HG02981 (cell line): ENCODE measurements at regions not wholly inside any gene's neighbourhood (a gene's known extent, or its start where the extent isn't known, plus 50 kb on each side); places are given as distances from the start of the nearest gene placed in this dataset.
"Not testable (repeated sequence)": the region's sequence is repeated elsewhere in the genome, so short reads cannot be mapped to it uniquely, and the experiment has no call there.

Experiments
- ATAC-seq: cut with Tn5 transposase; IDR thresholded peaks from one replicate; pipeline ENCODE4 v1.9.1; 2021; ENCODE audit warnings: mild to moderate bottlenecking, moderate library complexity; ENCODE audit not compliant: unreplicated experiment

DNA sequence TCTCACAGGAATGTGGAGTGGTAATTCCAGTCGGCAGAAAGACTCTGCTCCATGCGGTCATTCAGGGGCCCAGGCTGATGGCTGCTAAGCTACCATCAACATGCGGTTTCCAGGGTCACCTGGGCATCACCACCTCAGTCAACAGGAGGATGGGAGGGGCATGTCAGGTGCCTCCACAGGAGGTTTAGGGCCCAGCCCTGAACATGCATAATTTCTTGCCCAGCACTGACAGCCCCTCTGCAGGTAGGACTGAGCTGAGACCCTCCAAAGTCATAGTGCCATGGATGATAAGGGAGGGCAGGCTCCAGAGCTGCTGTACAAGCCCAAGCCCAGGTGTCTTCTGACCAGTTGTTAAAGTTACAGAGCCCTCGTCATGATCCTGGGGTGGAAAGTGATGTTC lies 244.0 kb upstream of the SFSWAP start:
- no peak for ATAC-seq

DNA sequence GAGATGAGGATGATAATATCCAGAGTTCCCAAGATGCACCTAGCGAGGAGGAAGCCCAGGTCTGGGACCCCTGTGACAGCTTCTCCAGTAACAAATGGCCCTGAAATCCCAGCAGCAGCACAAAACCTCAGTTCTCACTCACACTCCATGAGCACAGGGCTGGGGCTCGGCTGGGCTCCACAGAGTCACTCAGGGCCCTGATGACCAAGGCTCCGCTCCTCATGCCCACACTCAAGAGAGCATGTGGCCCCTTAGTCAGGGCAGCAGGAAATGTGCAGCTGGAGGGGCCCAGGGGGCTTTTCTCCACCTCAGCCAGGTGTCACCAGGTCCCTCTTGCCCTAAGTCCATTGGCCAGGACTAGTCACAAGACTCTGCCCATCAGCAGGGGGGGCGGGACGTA lies 242.7 kb upstream of the SFSWAP start:
- no peak for ATAC-seq

DNA sequence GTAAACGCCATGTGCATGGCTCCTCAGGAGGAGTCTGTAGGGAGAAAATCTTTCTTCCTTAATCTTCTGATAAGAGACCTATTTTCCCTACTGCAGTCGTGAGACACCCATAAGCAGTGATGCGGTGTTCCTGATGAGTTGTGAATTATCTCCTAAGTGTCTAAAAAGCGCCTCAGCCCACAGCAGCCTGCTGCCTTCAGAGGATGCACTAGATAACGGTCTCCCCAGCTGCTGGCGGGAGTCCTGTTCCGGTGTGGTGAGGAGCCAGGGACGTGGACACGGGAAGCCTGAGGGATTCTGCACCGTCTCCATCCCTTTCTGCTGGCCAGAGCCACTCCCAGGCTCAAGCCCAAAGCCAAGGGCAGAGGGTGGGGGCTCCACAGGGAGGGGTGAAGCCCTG lies 240.9 kb upstream of the SFSWAP start:
- not testable (repeated sequence) for ATAC-seq

DNA sequence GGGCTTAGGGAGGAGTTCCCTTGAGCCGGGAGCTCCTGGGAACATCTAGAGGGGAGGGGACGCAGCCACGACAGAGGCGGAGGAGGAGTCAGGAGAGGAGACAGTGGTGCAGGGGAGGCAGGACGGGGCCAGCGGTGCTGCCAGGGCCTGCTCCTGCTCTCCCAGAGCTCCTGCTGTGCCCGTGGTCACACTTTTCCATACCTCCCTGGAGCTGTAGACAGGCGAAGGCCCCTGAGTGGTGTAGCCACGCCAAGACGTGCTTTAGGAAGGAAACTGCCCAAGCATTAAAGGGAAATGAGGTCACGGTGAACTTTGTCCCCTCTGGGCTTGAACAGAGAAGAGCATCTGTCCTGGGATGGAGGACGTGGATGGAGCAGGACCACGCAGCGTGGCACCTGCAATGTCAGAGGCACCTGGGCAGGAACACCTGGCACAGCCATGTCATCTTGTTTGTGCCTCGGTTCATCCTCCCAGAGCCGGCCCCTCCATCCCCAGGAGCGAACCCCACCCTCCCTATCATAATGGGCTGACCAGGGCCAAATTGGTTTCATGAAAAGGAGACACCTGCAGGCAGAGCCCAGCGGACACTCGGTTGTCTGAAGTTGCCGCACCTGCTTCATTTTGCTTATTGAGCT lies 239.5 kb upstream of the SFSWAP start:
- no peak for ATAC-seq

DNA sequence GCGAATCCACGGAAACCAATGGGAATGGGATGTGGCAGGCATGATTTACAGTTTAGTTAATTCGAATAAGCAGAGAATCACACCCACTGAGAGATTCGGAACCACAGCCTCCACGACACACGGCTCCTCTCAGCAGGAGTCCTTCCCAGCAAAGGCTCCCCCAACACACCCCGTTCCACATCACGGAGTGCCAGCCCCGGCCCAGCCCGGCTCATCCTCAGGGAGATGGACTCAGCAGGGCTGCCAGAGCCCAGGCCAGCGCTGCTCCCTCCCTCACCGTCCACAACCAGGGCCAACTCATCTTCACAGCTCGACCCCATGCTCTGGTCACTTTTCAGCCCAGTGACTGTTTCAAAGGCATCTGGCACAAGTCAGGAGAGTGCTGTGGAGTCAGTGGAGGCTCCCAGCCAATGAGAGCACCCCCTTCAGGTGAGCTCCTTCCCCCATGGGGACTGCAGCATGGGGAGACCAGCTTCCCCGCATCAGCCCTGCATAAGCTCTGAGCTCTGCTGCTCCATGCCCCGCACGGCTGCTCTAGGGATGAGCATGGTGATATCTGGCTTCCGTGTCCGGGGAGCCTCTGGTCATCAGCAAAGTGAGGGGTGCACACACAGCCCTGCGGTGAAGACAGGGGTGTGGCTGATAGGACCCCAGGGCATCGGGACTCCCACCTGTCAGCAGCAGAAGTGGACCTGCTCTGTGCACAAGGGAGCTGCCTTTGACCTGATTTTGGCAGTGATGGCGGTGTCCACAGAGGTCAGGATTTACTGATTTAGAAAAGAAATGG lies 238.8 kb upstream of the SFSWAP start:
- no peak for ATAC-seq

DNA sequence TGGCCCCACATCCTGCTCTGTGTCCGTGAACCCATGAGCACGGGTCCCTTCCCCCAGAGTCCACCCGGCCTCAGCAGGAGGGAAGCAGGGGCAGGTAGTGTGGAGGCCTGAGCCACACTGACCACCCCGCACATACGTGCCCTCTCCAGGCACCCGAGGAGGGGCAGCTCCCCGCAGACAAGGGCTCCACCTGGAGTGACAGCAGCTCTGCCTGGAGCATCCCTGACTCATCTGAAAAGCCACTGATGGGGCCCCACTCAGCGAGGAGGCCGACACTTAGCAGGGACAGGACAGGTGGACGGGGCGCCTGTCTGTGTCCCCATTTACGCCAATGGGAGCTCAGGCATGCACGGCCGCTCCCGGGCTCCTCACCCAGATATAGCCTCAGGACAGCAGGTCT lies 237.6 kb upstream of the SFSWAP start:
- ATAC-seq, result no peak

DNA sequence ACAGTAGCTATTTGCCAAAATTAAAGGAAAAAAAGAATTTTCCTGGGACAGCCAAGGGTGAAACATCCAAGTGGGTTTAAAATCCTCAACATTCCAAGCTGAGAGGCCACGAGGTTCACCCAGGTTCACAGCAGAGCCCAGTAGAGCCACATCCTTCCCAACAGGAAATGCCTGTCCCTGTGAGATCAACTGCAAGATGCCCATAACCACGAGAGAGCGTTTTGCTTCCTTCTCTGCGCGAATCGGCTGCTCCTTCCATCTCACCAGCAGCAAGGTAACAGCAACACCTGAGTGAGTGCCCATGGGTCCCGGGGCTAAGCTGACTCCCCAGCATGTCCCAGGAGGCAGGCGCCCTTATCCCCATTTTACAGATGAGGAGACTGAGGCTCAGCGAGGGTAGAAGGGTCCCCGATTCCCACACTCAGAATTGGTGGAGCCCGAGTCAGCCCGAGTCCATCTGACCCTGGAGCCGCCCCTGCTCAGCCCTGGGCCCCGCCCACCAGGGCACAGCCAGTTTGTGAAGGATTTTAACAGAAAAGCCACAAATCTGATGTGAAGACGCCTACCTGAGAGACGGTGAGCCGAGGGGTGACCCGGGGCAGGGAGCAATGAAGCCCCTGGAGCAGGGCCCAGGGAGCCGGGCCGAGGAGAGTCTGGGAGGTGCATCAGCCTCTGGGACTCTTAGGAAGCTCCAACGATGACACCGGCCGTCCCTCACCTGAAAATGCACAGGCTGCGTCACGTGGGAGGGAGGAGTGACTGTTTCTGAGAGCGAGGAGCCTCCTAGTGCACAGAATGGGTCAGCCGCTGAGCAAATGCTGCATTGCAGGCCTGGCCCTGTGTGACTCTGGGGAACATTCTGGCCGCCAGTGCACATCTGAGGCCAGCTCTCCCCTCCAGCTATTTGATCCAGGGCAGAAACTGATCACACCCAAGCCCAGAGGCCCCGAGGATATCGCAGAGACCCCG lies 236.9 kb upstream of the SFSWAP start:
- no peak for ATAC-seq

DNA sequence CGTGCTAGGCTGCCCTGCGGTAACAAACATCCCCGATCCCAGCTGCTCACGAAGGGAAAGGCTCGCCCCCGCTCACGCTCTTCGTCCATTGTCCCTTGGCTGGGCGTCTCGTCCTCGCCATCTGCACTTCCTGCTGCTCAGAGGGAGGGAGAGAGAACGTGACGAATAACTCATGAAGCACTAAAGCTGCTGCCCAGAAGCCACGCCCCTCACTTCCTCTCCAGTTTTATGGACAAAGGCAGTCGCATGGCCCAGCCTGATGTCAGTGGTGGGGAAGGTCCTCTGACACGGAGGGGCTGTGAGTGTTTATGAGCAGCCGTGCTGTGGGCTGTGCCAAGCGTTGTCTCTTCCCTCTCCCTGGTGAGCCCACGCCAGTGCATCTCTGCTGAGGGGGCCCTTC lies 235.9 kb upstream of the SFSWAP start:
- ATAC-seq, result not testable (repeated sequence)

DNA sequence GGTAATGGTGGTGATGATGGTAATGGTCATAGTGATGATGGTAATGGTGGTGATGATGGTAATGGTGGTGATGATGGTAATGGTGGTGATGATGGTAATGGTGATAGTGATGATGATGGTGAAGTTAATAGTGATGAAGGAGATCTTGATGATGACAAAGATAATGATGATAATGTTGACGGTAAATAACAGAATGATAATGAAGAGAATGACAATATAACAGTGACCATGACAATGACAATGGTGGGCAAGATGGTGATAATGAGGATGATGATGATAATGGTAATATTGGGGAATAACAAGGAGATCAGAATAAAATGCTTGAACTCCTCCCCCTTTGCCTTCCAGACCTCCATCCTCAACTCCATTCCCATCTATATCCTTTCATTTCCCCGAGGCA lies 233.3 kb upstream of the SFSWAP start:
- no peak for ATAC-seq

DNA sequence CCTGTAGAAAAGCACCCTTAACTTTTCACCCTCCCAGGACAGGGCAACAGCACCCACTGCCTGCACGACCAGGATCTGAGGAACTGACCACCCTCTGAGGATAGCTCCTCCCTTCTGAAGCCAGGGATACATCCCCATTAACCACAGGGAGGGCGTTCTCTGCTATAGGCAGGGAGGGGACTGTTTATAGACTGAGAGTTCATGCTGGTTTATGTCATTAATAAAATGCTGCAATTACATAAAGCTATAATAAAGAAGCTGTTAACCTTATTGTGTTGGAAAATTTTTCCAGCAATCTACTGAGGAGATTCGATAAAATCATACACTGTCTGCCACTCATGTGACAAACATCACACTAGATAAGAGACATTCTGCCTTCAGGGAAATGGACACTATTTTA lies 232.4 kb upstream of the SFSWAP start:
- no peak for ATAC-seq

DNA sequence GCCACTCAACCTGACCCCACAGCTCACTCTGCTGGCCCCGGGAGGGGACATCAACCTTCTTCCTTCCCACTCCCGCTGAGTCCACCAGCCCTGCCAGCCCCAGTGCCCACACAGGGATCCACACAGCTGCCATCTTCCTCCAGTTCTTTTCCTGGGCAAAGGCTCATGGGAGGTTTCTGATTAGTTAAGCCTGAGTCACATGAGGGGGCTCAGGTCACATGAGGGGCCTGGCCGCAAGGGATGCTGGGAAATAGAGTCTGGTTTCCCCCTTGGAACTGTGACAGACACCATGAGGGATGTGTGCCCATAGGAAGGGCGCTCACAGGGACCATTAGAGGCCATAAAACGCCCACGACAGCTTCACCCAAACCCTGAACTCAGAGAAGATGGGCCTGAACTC lies 228.7 kb upstream of the SFSWAP start:
- no peak for ATAC-seq

DNA sequence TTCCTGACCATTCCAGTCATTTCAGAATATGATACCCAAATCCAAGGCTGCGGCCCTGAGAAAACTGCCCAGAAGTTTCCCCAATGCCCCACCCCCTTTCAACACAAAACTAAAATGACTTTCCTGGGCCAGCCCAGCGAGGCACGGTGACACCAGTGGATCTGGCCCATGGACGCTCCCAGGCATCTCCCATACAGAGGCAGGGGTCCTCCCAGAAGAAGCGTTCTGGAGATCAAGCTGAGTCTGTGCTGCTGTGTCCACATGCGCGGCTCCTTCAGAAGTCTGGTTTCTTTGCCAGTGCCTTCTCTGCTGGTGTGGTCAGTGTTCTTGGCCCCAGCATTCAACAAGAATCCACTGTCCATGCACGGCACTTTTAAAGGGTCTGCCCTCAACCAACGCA lies 228.2 kb upstream of the SFSWAP start:
- no peak for ATAC-seq

DNA sequence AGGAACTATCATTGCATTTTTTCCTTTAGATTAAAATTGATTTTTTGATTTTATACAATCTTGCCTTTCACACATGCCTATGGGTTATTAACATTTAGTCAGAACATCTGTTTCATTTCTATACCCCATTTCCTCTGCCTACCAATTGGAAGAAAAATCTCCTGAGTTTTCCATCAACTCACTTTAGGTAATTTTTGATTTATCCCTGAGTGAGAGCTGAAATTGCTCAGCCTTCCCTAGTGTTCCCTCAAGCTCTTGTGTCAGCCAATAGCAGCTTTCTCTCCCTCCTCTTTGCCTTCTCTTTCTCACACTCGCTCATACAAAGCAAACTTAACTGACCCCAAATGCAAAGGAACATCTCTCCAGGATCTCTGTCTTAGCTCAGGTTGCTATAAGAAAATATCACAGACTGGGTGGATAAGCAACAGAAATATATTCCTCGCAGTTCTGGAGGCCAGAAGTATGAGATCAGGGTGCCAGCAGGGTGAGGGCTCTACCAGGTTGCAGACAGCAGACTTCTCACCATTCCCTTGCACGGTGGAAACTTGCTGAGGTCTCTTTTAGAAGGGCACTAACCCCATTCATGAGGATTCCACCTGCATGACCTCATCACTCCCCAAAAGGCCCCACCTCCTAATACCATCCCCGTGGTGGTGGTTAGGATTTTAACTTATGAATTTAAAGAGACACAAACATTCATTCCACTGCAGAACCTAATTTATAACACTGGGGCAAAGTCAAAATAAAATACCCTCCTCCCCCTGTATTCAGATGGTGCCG lies 224.2 kb upstream of the SFSWAP start:
- no peak for ATAC-seq

DNA sequence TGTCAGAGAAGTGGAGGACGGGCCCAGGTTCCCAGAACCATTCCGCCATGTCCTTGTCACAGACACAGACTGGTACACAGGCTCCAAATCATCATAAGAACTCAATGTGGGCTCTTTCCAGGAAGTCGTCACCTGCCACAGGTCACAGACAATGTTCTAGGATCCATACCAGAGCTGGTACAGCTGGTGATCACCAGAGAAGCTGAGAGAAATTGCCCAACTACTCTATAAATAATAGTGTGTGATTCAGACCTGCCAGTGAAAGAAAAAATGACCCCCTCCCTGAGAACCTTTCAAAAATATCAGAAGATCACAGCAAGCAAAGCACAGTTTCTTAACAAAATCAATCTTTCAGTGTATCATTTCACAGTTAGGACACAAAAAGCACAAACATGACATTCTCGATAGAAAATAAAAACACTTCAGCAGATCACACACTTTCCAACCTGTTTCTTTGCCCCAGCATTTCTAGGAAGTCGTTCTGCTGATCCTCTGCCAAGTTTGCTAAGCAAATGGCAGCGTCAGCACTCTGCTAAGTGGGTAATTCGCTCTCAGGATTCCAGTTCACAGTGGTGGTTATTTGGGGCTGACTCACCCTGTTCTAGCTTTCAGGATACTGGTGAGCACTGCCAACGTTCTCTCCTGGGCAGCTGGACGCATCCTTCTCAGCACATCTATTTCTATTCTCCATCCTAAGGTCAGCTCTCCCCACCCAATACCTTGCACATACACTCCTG lies 223.3 kb upstream of the SFSWAP start:
- no peak for ATAC-seq

DNA sequence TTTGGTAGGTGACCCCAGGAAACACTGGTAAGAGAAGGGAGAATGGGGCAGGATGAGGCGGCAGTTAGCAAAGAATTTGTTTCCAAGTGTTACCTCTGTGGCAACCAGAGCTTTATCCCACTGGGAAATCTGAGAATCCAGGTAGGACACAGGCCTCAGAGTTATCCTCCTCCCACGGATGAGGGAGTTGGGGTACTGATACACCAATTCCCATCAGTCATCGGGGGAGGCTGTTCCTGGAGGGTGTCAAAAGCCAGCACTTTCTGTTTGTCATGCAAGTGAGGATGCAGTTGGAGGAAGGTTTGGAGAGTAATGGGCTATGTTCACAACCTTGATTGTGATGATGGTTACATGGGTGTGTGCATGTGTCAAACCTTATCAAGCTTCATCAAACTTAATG lies 221.2 kb upstream of the SFSWAP start:
- no peak for ATAC-seq

DNA sequence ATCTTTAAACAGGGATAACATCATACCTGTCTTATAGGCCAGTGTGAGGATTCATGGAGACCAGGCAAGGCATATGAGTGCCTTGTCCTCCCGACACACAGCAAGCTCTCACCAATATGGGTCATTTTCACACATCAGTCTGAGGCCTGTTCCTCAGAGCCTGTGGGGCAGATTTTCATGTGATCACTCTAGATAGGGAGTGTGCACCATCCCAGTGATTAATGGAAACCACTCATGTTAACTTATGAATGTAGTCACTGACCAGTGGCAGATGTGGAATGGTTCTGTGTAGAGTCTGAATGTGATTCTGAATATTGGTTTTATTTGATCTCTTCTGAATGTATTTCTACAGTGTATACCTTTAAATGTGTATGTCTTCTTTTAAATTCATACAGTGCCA lies 219.7 kb upstream of the SFSWAP start:
- ATAC-seq, result no peak

DNA sequence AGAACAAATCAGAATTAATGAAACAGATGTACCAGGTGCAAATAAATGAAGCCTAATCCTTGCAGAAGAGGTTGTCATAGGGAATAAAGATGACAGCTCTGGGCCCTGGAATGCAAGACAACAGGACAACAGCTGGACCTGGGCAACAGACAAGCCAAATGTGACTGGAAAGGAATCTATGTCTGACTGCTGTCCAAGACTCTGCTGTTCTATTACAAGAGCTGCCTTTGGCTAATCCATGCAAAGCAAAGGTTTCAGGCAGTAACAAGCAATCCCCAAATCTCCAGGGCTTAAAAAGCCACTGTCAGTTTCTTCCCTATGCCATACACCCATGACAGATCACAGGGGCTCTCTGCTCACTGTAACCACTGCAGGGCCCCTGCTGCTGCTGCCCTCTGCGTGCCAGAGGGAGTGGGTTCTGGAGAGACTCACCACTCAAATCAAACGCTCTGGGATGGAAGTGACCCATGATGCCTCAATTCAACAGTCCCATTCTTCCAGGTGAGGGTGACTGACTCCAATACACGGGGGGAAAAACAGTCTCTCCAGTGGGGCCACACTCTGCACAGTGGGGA lies 218.9 kb upstream of the SFSWAP start:
- no peak for ATAC-seq

DNA sequence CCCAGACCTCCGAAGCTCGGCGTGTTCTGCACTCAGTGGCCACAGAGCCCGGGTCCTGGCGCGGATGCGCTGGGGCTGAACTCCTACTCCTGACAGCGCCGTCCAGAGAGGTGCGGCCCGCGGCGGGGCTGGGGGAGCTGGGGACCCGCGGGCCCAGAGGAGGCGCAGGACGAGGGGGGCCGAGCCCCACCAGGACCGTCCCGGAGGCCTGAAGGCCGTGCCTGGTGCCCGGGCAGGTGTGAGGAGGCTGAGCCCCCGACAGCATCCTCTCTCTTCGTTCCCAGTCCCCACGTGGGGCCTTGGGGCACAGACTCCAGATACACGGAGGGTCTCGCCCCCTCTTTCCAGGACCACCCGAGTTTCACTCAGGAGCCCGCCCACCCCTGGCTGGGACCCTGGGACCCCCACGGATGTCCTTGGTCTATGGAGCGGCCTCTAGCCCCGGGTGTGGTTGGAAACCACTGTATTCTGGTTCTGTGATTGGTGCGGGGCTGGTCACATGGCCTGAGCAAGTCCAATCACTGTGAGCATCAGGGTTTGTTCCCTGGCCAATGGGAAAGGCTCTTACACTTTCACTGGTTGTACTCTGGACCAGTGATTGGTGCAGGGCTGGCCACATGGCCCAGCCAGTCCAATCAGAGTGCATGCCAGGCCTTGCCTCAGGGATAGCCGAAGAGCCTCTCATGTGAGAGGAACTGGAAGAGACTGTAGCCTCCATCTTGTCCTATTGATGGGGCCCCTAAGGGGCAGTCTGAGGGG lies 217.6 kb upstream of the SFSWAP start:
- ATAC-seq, result no peak

DNA sequence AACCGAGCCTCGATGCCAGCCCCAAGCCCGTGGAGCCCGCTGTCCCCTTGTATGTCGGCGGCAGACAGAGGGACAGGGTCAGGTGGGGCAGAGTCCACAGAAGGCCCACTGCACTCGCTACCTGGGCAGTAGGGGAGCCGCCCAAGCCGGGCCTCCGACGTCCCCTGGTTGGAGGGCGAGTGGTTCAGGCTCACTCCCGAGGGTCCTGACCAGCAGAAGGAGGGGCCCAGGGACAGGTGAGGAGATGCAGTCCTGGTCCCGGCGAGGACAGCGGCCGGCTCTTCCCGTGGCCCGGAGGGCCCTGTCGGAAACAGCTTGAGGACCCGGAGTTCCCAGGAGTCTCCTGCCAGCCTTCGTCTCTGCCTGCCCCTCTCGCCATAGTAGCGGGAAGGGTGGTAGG lies 216.7 kb upstream of the SFSWAP start:
- ATAC-seq, result no peak
